ENCODE measurements at regions not wholly inside any gene's neighbourhood (a gene's known extent, or its start where the extent isn't known, plus 50 kb on each side); places are given as distances from the start of the nearest gene placed in this dataset.

GRCh38 chr15:62568004-62568403 lies 402.9 kb upstream of the C2CD4B start:
- no CpG with 5 or more reads among the region's 7 CpGs for WGBS (ENCODE audit: insufficient coverage, insufficient read length)
- no peak overlapping the region for H3K27ac ChIP-seq (ENCODE audit: low read length)

GRCh38 chr15:62568702-62569101 lies 403.6 kb upstream of the C2CD4B start:
- no CpG with 5 or more reads among the region's 6 CpGs for WGBS (ENCODE audit: insufficient coverage, insufficient read length)
- Histone ChIP-seq H3K9me3 (ENCODE audit: control insufficient read depth, insufficient read depth, low read length) (no peaks in the 10 kb centered on the region), H3K4me1 (ENCODE audit: control insufficient read depth, insufficient read depth, low read length) (0 out of 2 replicates have a peak, but pooled peaks cover 6% of the 10 kb centered on the region), H3K36me3 (ENCODE audit: control insufficient read depth, insufficient read depth, low read length) (no peaks in the 10 kb centered on the region), H3K27ac (ENCODE audit: low read length) (no peak overlapping the region), H3K27me3 (ENCODE audit: control insufficient read depth, insufficient read depth, low read length) (no peaks in the 10 kb centered on the region), H3K4me3 (ENCODE audit: low read length) (no peak overlapping the region)
- no peak for DNase-seq (ENCODE audit: low read depth, low spot score)

More at GRCh38 chr15:62568004-62568403, 402.9 kb upstream of the C2CD4B start:
- Histone ChIP-seq H3K36me3 (ENCODE audit: control insufficient read depth, insufficient read depth, low read length) (no peaks in the 10 kb centered on the region), H3K27me3 (ENCODE audit: control insufficient read depth, insufficient read depth, low read length) (no peaks in the 10 kb centered on the region), H3K4me3 (ENCODE audit: low read length) (no peak overlapping the region), H3K9me3 (ENCODE audit: control insufficient read depth, insufficient read depth, low read length) (no peaks in the 10 kb centered on the region), H3K4me1 (ENCODE audit: control insufficient read depth, insufficient read depth, low read length) (0 out of 2 replicates have a peak, but pooled peaks cover 2% of the 10 kb centered on the region)
- DNase-seq (ENCODE audit: low read depth, low spot score), result no peak

- 0 out of 2 replicates have a peak, but pooled peaks cover 6% of the 10 kb centered on the region for H3K4me1 ChIP-seq (ENCODE audit: control insufficient read depth, insufficient read depth, low read length)
- no peak for DNase-seq (ENCODE audit: low read depth, low spot score)
- no peaks in the 10 kb centered on the region for H3K36me3 ChIP-seq (ENCODE audit: control insufficient read depth, insufficient read depth, low read length)
- 100% methylated on average over 2 of the region's 14 CpGs for WGBS (ENCODE audit: insufficient coverage, insufficient read length)
- no peak overlapping the region for H3K27ac ChIP-seq (ENCODE audit: low read length)
- no peak overlapping the region for H3K4me3 ChIP-seq (ENCODE audit: low read length)
- no peaks in the 10 kb centered on the region for H3K27me3 ChIP-seq (ENCODE audit: control insufficient read depth, insufficient read depth, low read length)
- H3K9me3 ChIP-seq (ENCODE audit: control insufficient read depth, insufficient read depth, low read length), result no peaks in the 10 kb centered on the region
Measured at GRCh38 chr15:62569460-62570404, 404.6 kb upstream of the C2CD4B start.

GRCh38 chr15:62570405-62570783 lies 405.3 kb upstream of the C2CD4B start:
- no peaks in the 10 kb centered on the region for H3K9me3 ChIP-seq (ENCODE audit: control insufficient read depth, insufficient read depth, low read length)
- no peak overlapping the region for H3K4me3 ChIP-seq (ENCODE audit: low read length)
- 0 out of 2 replicates have a peak, but pooled peaks cover 6% of the 10 kb centered on the region for H3K4me1 ChIP-seq (ENCODE audit: control insufficient read depth, insufficient read depth, low read length)
- H3K36me3 ChIP-seq (ENCODE audit: control insufficient read depth, insufficient read depth, low read length), result no peaks in the 10 kb centered on the region
- H3K27ac ChIP-seq (ENCODE audit: low read length), result no peak overlapping the region
- WGBS (ENCODE audit: insufficient coverage, insufficient read length), result no CpG with 5 or more reads among the region's 4 CpGs
- no peaks in the 10 kb centered on the region for H3K27me3 ChIP-seq (ENCODE audit: control insufficient read depth, insufficient read depth, low read length)
- DNase-seq (ENCODE audit: low read depth, low spot score), result no peak

GRCh38 chr15:62571072-62571471 lies 406.0 kb upstream of the C2CD4B start:
- Histone ChIP-seq H3K4me3 (ENCODE audit: low read length) (no peak overlapping the region), H3K9me3 (ENCODE audit: control insufficient read depth, insufficient read depth, low read length) (no peaks in the 10 kb centered on the region), H3K4me1 (ENCODE audit: control insufficient read depth, insufficient read depth, low read length) (0 out of 2 replicates have a peak, but pooled peaks cover 6% of the 10 kb centered on the region), H3K27me3 (ENCODE audit: control insufficient read depth, insufficient read depth, low read length) (no peaks in the 10 kb centered on the region), H3K36me3 (ENCODE audit: control insufficient read depth, insufficient read depth, low read length) (no peaks in the 10 kb centered on the region), H3K27ac (ENCODE audit: low read length) (no peak overlapping the region)
- DNase-seq (ENCODE audit: low read depth, low spot score), result no peak
- 100% methylated on average over 2 of the region's 7 CpGs for WGBS (ENCODE audit: insufficient coverage, insufficient read length)

- 0 out of 2 replicates have a peak, but pooled peaks cover 6% of the 10 kb centered on the region for H3K4me1 ChIP-seq (ENCODE audit: control insufficient read depth, insufficient read depth, low read length)
- no peaks in the 10 kb centered on the region for H3K27me3 ChIP-seq (ENCODE audit: control insufficient read depth, insufficient read depth, low read length)
- no peak overlapping the region for H3K4me3 ChIP-seq (ENCODE audit: low read length)
- no peaks in the 10 kb centered on the region for H3K9me3 ChIP-seq (ENCODE audit: control insufficient read depth, insufficient read depth, low read length)
- no CpG with 5 or more reads among the region's 7 CpGs for WGBS (ENCODE audit: insufficient coverage, insufficient read length)
- no peak for DNase-seq (ENCODE audit: low read depth, low spot score)
- H3K27ac ChIP-seq (ENCODE audit: low read length), result no peak overlapping the region
- H3K36me3 ChIP-seq (ENCODE audit: control insufficient read depth, insufficient read depth, low read length), result no peaks in the 10 kb centered on the region
Measured at GRCh38 chr15:62572797-62573196, 407.7 kb upstream of the C2CD4B start.

GRCh38 chr15:62573876-62574275 lies 408.8 kb upstream of the C2CD4B start:
- no CpG with 5 or more reads among the region's 3 CpGs for WGBS (ENCODE audit: insufficient coverage, insufficient read length)
- Histone ChIP-seq H3K27me3 (ENCODE audit: control insufficient read depth, insufficient read depth, low read length) (no peaks in the 10 kb centered on the region), H3K4me3 (ENCODE audit: low read length) (no peak overlapping the region), H3K36me3 (ENCODE audit: control insufficient read depth, insufficient read depth, low read length) (no peaks in the 10 kb centered on the region), H3K4me1 (ENCODE audit: control insufficient read depth, insufficient read depth, low read length) (0 out of 2 replicates have a peak, but pooled peaks cover 4% of the 10 kb centered on the region), H3K9me3 (ENCODE audit: control insufficient read depth, insufficient read depth, low read length) (no peaks in the 10 kb centered on the region), H3K27ac (ENCODE audit: low read length) (no peak overlapping the region)
- DNase-seq (ENCODE audit: low read depth, low spot score), result no peak

- Histone ChIP-seq H3K4me3 (ENCODE audit: low read length) (no peak overlapping the region), H3K27me3 (ENCODE audit: control insufficient read depth, insufficient read depth, low read length) (no peaks in the 10 kb centered on the region), H3K9me3 (ENCODE audit: control insufficient read depth, insufficient read depth, low read length) (no peaks in the 10 kb centered on the region), H3K4me1 (ENCODE audit: control insufficient read depth, insufficient read depth, low read length) (no peaks in the 10 kb centered on the region), H3K36me3 (ENCODE audit: control insufficient read depth, insufficient read depth, low read length) (no peaks in the 10 kb centered on the region), H3K27ac (ENCODE audit: low read length) (no peak overlapping the region)
- DNase-seq (ENCODE audit: low read depth, low spot score), result no peak
- no CpG with 5 or more reads among the region's 6 CpGs for WGBS (ENCODE audit: insufficient coverage, insufficient read length)
Measured at GRCh38 chr15:62578546-62578945, 413.5 kb upstream of the C2CD4B start.

- WGBS (ENCODE audit: insufficient coverage, insufficient read length), result no CpG with 5 or more reads among the region's 1 CpG
- Histone ChIP-seq H3K27ac (ENCODE audit: low read length) (no peak overlapping the region), H3K4me3 (ENCODE audit: low read length) (no peak overlapping the region), H3K9me3 (ENCODE audit: control insufficient read depth, insufficient read depth, low read length) (no peaks in the 10 kb centered on the region), H3K4me1 (ENCODE audit: control insufficient read depth, insufficient read depth, low read length) (no peaks in the 10 kb centered on the region), H3K36me3 (ENCODE audit: control insufficient read depth, insufficient read depth, low read length) (no peaks in the 10 kb centered on the region), H3K27me3 (ENCODE audit: control insufficient read depth, insufficient read depth, low read length) (no peaks in the 10 kb centered on the region)
- no peak for DNase-seq (ENCODE audit: low read depth, low spot score)
Measured at GRCh38 chr15:62578960-62579359, 413.9 kb upstream of the C2CD4B start.

- H3K27ac ChIP-seq (ENCODE audit: low read length), result no peak overlapping the region
- no peaks in the 10 kb centered on the region for H3K27me3 ChIP-seq (ENCODE audit: control insufficient read depth, insufficient read depth, low read length)
- WGBS (ENCODE audit: insufficient coverage, insufficient read length), result no CpG with 5 or more reads among the region's 5 CpGs
- peaks cover 2% of the 10 kb centered on the region; the same call in 1 of the 2 replicates for H3K4me1 ChIP-seq (ENCODE audit: control insufficient read depth, insufficient read depth, low read length)
- no peaks in the 10 kb centered on the region for H3K9me3 ChIP-seq (ENCODE audit: control insufficient read depth, insufficient read depth, low read length)
- H3K4me3 ChIP-seq (ENCODE audit: low read length), result no peak overlapping the region
- H3K36me3 ChIP-seq (ENCODE audit: control insufficient read depth, insufficient read depth, low read length), result no peaks in the 10 kb centered on the region
- DNase-seq (ENCODE audit: low read depth, low spot score), result no peak
Measured at GRCh38 chr15:62579842-62580241, 414.8 kb upstream of the C2CD4B start.
